ENCODE measurements at regions not wholly inside any gene's neighbourhood (a gene's known extent, or its start where the extent isn't known, plus 50 kb on each side); places are given as distances from the start of the nearest gene placed in this dataset.
A peak's percentile ranks its signal among the peaks of the same experiment; 100 is the strongest.

DNA sequence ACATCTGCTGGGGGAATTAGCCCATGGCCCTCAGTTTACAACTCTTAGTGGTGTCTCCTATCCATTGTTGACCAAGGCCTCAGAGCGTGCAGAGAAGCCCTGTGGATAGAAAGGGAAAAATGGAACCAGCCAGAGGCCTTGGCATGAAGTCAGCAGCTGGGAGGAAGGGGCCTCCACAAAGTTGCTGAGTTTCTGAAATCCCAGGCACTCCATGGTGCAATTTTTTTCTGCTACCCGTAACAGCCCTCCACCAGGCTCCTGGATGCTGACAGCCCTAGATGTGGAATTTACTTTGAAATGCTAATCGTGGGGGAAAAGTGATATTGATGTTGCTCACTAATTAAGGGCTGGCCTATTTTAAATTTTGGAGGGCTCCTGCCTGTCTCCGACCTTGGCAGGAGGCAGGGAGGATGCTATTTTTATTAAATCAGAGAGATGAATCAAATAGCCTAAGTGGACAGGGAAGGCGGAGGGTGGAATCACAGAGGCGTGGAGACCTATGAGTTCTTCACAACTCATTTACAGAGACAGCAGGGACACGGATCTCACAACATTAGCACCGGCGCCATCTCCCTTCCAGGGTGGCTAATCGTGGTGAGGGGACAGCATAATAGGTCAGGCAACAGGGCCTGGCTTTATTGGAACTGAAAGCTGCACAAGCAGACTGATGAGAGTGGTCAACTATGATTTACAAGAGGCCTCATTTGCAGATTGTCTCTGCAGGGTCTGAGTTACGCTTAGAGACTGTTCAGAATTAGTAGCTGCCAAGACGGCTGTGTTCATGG, 99.8 kb upstream of the WSCD2 start:
- TF ChIP-seq, protein P1, sequence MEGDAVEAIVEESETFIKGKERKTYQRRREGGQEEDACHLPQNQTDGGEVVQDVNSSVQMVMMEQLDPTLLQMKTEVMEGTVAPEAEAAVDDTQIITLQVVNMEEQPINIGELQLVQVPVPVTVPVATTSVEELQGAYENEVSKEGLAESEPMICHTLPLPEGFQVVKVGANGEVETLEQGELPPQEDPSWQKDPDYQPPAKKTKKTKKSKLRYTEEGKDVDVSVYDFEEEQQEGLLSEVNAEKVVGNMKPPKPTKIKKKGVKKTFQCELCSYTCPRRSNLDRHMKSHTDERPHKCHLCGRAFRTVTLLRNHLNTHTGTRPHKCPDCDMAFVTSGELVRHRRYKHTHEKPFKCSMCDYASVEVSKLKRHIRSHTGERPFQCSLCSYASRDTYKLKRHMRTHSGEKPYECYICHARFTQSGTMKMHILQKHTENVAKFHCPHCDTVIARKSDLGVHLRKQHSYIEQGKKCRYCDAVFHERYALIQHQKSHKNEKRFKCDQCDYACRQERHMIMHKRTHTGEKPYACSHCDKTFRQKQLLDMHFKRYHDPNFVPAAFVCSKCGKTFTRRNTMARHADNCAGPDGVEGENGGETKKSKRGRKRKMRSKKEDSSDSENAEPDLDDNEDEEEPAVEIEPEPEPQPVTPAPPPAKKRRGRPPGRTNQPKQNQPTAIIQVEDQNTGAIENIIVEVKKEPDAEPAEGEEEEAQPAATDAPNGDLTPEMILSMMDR (conservative IDR thresholded peaks at IDR 0.05; ENCODE audit: low read depth in 2 of 2) = peak in 1 of 2 experiments; percentile 13; a peak in 1 of 4 replicates
- TF ChIP-seq POLR2AphosphoS5 (IDR thresholded peaks at IDR 0.05; ENCODE audit: low read depth) = no peak
- TF ChIP-seq, protein P2, sequence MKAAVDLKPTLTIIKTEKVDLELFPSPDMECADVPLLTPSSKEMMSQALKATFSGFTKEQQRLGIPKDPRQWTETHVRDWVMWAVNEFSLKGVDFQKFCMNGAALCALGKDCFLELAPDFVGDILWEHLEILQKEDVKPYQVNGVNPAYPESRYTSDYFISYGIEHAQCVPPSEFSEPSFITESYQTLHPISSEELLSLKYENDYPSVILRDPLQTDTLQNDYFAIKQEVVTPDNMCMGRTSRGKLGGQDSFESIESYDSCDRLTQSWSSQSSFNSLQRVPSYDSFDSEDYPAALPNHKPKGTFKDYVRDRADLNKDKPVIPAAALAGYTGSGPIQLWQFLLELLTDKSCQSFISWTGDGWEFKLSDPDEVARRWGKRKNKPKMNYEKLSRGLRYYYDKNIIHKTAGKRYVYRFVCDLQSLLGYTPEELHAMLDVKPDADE (IDR thresholded peaks at IDR 0.05) = no peak
- TF ChIP-seq, protein P3, sequence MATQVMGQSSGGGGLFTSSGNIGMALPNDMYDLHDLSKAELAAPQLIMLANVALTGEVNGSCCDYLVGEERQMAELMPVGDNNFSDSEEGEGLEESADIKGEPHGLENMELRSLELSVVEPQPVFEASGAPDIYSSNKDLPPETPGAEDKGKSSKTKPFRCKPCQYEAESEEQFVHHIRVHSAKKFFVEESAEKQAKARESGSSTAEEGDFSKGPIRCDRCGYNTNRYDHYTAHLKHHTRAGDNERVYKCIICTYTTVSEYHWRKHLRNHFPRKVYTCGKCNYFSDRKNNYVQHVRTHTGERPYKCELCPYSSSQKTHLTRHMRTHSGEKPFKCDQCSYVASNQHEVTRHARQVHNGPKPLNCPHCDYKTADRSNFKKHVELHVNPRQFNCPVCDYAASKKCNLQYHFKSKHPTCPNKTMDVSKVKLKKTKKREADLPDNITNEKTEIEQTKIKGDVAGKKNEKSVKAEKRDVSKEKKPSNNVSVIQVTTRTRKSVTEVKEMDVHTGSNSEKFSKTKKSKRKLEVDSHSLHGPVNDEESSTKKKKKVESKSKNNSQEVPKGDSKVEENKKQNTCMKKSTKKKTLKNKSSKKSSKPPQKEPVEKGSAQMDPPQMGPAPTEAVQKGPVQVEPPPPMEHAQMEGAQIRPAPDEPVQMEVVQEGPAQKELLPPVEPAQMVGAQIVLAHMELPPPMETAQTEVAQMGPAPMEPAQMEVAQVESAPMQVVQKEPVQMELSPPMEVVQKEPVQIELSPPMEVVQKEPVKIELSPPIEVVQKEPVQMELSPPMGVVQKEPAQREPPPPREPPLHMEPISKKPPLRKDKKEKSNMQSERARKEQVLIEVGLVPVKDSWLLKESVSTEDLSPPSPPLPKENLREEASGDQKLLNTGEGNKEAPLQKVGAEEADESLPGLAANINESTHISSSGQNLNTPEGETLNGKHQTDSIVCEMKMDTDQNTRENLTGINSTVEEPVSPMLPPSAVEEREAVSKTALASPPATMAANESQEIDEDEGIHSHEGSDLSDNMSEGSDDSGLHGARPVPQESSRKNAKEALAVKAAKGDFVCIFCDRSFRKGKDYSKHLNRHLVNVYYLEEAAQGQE (IDR thresholded peaks at IDR 0.05; ENCODE audit: unreplicated experiment) = no peak
- TF ChIP-seq EZH2 (IDR thresholded peaks at IDR 0.05; ENCODE audit: low read depth, unreplicated experiment) = no peak
- TF ChIP-seq EZH2phosphoT487 (IDR thresholded peaks at IDR 0.05; ENCODE audit: unreplicated experiment) = no peak
- TF ChIP-seq CREB1 (CRISPR knock-in tag; IDR thresholded peaks at IDR 0.05; ENCODE audit: low read depth) = no peak
- TF ChIP-seq ZNF114 (CRISPR knock-in tag; IDR thresholded peaks at IDR 0.05) = no peak
- TF ChIP-seq NANOG (IDR thresholded peaks at IDR 0.05; ENCODE audit: borderline replicate concordance) = no peak
- no peak for TF ChIP-seq ZNF331 (CRISPR knock-in tag; IDR thresholded peaks at IDR 0.05; ENCODE audit: low read depth)
- no peak for TF ChIP-seq ZNF462 (CRISPR knock-in tag; IDR thresholded peaks at IDR 0.05)
- no peak for TF ChIP-seq JUNB (IDR thresholded peaks at IDR 0.05; ENCODE audit: unreplicated experiment)

Data from GM23338 (cell line).